C4-2B (cell line): ENCODE measurements at regions not wholly inside any gene's neighbourhood (a gene's known extent, or its start where the extent isn't known, plus 50 kb on each side); places are given as distances from the start of the nearest gene placed in this dataset.

Experiments
- CTCF ChIP-seq: fragments of 450-650 bp; conservative IDR thresholded peaks from 2 replicates; pipeline ENCODE4 v1.5.1; 2017; ENCODE audit warnings: mild to moderate bottlenecking
- ZFX ChIP-seq: fragments of 450-650 bp; IDR thresholded peaks from 2 replicates; pipeline ENCODE4 v1.6.1; 2017

GRCh38 chr4:13292372-13292771, 191.8 kb downstream of the RAB28 start:
- no peak for TF ChIP-seq CTCF
- no peak for TF ChIP-seq ZFX
